Esophagus squamous epithelium (tissue), 4 donors: ENCODE measurements at regions not wholly inside any gene's neighbourhood (a gene's known extent, or its start where the extent isn't known, plus 50 kb on each side); places are given as distances from the start of the nearest gene placed in this dataset.

Source experiments
- POLR2A ChIP-seq, 4 donors: fragments of 450-650 bp; IDR thresholded peaks; one replicate each; pipeline ENCODE4 v1.6.1; 2017; ENCODE audit warnings: antibody characterized with exemption in 4 of 4, mild to moderate bottlenecking in 4 of 4, moderate library complexity in 3 of 4
- TF ChIP-seq, protein P1 (sequence below), 6 experiments: fragments of 450-650 bp in 4 of 6; fragments of 200-600 bp in 2 of 6; sonication (generic) in 2 of 6; IDR thresholded peaks; one replicate each; pipeline ENCODE4 v1.5.1; 2016 to 2019; ENCODE audit warnings: antibody characterized with exemption in 6 of 6, mild to moderate bottlenecking in 4 of 6, moderate library complexity in 4 of 6

DNA sequence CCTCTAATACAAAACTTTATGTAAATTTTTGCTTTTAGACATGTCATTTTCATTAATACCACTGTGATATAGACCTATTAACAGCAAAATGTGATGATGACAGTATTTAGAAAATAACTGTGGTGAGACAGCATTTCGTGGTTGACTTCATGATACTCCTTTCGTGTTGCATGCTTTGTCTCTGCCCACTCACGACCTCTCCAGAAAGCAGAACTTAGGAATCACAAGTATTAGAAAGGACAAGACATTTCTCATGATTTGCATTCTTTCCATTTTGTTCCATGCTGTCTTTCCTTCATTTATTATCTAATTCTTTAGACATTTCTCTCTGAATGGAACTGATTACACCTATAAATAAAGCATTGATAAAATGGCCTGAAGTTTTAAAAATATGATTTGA lies 85.2 kb upstream of the POU3F3 start:
- TF ChIP-seq, protein P1, sequence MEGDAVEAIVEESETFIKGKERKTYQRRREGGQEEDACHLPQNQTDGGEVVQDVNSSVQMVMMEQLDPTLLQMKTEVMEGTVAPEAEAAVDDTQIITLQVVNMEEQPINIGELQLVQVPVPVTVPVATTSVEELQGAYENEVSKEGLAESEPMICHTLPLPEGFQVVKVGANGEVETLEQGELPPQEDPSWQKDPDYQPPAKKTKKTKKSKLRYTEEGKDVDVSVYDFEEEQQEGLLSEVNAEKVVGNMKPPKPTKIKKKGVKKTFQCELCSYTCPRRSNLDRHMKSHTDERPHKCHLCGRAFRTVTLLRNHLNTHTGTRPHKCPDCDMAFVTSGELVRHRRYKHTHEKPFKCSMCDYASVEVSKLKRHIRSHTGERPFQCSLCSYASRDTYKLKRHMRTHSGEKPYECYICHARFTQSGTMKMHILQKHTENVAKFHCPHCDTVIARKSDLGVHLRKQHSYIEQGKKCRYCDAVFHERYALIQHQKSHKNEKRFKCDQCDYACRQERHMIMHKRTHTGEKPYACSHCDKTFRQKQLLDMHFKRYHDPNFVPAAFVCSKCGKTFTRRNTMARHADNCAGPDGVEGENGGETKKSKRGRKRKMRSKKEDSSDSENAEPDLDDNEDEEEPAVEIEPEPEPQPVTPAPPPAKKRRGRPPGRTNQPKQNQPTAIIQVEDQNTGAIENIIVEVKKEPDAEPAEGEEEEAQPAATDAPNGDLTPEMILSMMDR (IDR thresholded peaks at IDR 0.05), result no peak
- TF ChIP-seq POLR2A (IDR thresholded peaks at IDR 0.05), result no peak
